Loucy (cell line): ENCODE measurements at regions not wholly inside any gene's neighbourhood (a gene's known extent, or its start where the extent isn't known, plus 50 kb on each side); places are given as distances from the start of the nearest gene placed in this dataset.

ENCODE experiments used
- CTCF ChIP-seq: fragments of 200-600 bp; sonication (generic); conservative IDR thresholded peaks from 2 replicates; pipeline ENCODE4 v1.5.1; 2014; ENCODE audit warnings: mild to moderate bottlenecking, antibody characterized with exemption, low read length
- EZH2phosphoT487 ChIP-seq: fragments of 200-600 bp; IDR thresholded peaks from 2 replicates; pipeline ENCODE4 v1.6.1; 2018; ENCODE audit warnings: antibody characterized with exemption, mild to moderate bottlenecking, moderate library complexity, borderline replicate concordance

- TF ChIP-seq CTCF: no peak
- no peak for TF ChIP-seq EZH2phosphoT487
Observed at GRCh38 chr4:1463088-1463926, 57.1 kb upstream of the NKX1-1 start.
